Glomerular visceral epithelial cell (primary cell): ENCODE measurements at regions not wholly inside any gene's neighbourhood (a gene's known extent, or its start where the extent isn't known, plus 50 kb on each side); places are given as distances from the start of the nearest gene placed in this dataset.

ENCODE experiments used
- DNase-seq: peaks from one replicate; pipeline ENCODE4 v3.0.0-alpha.2; 2016; ENCODE audit errors: extremely low spot score

DNA sequence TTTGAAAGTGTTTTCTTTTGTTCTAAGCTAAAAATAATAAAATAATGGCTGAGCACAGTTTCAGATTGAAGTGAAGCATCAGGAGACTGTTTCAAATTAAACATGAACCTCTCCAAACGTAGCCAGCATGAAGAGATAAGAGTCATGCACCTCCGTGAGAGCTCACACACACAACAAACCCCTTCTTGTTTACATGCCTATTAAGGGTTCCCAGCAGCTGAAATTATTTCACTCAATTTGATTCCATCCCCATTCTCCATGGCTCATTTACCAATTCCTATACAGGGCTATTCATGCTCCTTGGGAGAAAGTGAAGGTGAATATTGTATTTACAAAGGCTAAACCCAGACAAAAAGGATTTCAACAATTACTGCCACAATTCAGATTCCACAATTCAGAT is 954.1 kb upstream of the INTU start:
- no peak for DNase-seq

GRCh38 chr4:126679303-126679702 is 953.5 kb upstream of the INTU start:
- no peak for DNase-seq

- no peak for DNase-seq
These were observed 950.5 kb upstream of the INTU start for GRCh38 chr4:126682250-126682649.

- no peak for DNase-seq
These were observed 946.3 kb upstream of the INTU start for GRCh38 chr4:126686491-126686890.

GRCh38 chr4:126687655-126688358 is 945.0 kb upstream of the INTU start:
- no peak for DNase-seq

- no peak for DNase-seq
These were observed 941.0 kb upstream of the INTU start for GRCh38 chr4:126691797-126692196.

DNA sequence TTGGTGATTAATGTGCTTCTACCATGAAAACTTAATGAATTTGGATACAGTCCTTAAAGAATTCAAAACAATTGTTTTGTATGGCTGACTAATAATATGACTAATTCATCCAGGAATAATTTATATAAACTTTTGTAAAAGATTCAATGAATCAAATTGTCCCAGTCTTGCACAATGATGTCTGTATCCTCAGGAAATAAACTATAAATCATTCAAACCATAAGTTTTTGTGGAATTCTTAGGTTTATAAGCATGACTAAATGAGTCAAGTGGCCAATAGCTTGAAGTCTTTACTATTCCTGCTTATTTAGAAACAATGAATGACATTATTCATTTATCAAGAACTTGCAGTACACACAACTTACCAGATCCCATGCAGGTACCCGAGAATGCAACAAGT is 935.0 kb upstream of the INTU start:
- DNase-seq = no peak

DNA sequence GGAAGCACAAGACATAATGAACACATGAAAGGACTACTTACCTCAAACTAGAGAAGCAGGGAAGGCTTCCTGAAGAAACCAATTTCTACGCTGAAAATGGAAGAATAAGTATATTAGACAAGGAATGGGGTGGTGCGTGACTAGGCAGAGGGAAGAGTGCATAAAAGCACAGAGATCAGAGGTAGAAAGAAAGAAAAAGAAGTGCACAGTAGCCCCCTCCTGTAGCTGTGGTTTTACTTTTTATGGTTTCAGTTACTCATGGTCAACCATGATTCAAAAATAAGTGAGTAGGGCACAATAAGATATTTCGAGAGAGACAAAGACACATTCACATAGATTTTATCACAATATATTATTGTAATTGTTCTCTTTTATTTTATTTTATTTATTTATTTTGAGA is 934.5 kb upstream of the INTU start:
- no peak for DNase-seq

DNA sequence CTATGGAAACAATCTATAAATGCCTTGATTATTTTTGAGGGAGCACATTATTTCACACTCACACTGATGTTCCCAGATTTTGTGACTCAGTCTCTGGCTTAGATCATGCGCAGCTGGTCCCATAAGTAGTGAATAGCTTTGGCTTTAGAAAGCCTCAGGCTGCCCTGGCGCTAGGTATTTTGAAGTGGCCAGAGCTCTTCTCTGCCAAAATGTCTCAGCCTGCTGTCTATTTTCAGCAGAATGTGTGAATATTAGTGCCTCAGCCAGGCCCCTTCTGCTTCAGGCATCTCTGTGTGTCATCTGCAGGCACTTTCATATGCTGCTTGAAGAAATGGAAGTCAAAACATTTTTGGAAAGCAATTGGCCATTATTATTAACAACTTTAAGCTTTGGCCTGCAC is 931.0 kb upstream of the INTU start:
- DNase-seq = no peak

DNA sequence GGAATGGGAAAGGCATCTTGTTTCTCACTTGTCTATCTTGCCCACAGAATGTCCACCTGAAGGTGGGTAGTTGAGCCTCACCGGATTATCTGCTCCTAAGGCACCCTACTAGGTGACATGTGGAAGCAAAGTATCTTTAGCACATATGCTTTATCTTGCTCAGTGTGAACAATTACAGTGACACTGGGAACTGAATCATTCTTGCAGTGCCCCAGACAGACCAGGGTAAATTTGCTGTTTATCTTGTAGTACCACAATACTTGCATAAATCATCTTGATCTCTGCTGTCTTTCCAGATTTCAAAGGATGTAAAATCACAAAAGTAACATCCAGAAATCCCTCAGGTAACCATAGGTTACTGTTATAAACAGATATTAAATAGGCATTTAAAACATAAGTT is 930.0 kb upstream of the INTU start:
- no peak for DNase-seq

DNA sequence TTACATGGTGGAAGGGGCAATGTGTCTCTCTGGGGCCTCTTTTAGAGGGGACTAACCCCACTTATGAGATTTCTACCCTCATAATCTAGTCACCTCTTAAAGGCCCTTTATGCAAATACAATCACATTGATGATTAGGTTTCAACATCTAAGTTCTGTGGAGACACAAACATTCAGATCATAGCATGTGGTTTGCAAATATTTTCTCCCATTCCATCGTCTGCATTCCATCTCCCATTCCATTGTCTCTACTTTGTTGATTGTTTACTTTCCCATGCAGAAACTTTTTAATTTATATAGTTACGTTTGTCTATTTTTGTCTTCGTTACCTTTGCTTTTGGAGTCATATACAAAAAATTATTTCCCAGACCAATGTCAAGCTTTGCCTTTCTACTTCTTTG is 927.5 kb upstream of the INTU start:
- no peak for DNase-seq

DNA sequence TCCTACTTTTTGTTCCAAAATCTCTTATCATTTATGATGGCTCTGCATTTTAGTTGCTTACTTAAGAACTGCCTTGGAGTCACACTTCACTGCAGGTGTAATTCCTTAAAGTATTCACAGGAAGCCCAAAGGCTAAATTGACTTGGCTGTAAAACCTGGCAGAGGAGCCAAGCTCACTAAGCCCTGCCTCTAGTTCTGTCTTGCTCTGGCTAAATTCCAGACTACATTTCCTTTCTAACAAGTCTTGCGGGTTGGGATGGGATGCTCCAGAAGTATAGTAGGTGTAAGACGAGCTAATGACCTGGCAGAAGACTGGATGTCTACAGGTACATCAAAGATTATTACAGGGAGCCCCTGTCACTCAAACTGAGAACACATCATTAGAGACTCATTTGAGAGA is 924.0 kb upstream of the INTU start:
- no peak for DNase-seq

DNA sequence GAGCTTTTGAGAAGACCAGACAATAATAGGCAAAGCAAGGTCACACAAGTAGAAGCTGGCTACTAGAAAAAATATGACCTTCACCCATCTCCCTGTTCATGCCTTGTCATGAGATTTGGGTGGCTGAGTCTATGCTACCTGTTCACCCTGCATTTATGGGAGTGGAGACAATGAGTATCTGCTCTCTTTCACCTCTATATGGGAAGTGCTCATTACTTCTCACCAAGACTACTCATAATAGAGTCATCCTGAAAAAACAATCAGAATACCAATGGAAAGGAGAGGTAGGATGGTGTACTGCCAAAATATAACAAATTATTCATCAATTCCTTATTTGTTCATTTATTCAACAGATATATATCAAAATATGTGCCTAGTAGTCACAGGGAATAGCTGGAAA is 921.8 kb upstream of the INTU start:
- no peak for DNase-seq

DNA sequence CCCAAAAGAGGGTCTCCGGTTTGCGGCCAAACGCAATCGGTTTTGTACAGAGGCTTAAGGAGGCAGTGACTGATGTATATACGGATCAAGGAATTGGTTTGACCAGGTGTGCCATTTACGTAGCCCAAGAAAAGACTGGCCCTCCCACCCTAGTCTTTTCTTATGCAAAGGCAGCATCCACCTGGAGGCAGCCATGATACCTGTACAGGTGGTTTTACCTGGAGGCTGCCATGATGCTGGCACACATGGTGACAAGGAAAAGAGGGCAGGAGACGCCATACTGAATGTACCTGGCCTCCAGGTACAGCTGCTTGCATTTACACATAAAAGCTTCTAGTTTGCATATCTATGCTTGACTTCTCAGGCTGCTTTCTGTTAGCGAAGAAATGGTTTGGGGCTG is 917.7 kb upstream of the INTU start:
- no peak for DNase-seq

DNA sequence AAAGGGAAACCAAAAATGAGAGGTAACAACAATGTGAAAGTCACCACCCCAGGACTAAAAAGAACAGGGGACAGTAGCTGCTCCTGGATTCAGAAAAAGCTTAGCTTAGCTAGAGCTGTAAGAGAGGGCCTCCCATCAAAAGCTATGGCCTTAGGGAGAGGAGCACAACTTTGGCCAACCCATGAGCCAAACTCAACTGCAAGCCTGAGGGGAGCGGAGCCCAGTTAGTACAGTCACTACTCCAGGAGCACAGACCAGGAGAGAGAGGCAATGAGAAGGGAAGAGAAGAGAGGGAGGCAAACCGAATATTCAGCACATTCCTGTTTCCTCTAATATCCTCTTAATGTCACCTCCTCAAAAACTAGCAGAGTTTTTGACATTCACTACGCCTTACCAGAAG is 917.1 kb upstream of the INTU start:
- DNase-seq = no peak

DNA sequence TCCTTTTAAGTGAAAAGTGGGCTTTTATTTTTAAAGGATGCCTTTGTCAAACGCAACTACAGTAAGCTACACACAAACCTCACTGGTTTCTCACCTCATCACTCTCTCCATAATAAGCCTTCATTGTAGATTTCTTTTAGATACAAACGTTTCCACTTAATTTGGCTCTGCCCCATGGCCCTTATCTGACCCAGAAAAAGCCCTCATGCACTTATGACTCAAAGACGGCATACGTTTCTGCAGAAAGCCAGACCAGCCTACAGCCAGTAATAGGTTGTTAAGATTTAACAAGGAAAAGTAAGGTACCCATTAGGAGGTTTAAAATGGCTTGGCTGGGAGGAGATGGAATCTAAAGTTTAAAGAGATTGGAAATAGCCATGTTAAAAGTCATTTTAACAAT is 914.6 kb upstream of the INTU start:
- no peak for DNase-seq

DNA sequence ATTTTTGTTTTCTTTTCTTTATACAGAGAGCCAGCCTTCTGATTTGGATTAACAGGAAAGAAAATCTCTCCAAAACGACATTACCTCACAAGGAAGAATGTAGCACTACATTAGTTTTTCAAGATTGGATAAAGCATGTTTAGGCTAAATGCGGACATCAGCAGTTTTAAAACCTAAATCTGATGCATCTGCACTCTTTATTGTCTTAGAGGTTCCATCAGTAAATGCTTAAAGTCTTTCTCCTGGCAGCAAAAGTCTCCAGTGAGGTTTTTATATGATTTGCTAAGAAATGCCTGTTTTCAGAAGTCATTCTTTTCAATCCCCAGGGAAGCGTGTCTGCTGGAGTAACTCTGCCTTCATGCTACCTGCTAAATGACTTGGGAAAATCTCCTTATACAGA is 912.9 kb upstream of the INTU start:
- no peak for DNase-seq

- no peak for DNase-seq
These were observed 906.9 kb upstream of the INTU start for GRCh38 chr4:126725906-126726305.

GRCh38 chr4:126727461-126727860 is 905.3 kb upstream of the INTU start:
- DNase-seq = no peak

GRCh38 chr4:126731062-126731461 is 901.7 kb upstream of the INTU start:
- no peak for DNase-seq

DNA sequence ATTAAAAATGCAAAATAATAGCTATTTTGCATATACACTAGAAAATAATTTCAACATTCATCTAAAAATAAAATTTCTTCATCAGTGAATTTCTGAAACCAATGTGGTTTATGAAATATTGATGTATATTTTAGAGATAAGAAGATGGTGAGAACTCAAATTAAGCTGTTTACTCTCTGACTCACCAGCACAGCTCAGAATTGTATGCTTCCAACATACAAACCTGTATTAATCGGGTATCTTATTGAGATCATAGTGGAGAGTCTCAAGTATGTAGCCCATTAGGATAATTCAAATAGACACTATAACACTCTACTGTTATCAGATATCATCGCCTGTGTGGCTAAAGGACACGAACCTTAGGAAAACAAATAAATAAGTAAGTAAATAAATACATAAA is 899.5 kb upstream of the INTU start:
- DNase-seq = no peak

GRCh38 chr4:126734465-126734864 is 898.3 kb upstream of the INTU start:
- DNase-seq = no peak

DNA sequence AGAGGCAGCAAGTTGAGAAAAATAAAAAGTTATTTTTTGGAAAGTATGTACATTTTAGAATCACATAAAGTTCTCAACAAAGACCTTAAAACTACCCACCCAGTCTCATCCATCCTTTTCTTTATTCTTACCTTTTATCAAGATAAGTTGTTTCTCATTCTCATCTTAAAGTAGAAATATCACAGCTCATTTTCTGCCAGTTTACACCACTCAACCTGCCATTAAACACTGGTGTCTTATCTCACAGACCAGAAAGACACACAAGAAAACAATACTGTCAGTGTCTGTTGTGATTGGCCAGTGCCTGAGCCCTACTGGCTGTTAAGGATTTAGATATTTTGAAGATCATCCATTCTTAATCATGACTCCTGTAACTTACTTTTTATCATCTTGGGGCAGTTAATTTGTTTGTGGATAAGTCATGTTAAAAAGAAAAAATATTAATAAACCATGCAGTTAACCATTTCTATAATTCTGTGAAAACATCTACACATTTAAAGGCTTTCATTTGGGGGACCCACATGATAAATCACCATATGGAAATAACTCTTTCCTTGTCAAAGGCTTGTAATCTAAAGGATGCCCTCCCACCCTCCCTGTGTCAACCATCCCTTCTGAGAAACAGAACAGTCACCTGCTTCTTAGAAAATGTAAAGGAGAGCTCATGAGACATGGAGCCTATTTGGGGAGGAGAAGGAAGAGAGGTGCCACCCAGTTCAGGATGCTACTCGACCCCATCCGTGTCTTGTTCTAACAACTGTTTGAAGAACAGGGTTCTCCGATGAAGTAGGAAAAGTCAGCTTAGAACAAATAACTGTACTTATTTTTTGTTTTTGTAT is 897.2 kb upstream of the INTU start:
- no peak for DNase-seq

GRCh38 chr4:126736133-126736518 is 896.6 kb upstream of the INTU start:
- no peak for DNase-seq
